Mesothelial cell of epicardium (in vitro differentiated cells): ENCODE measurements at regions not wholly inside any gene's neighbourhood (a gene's known extent, or its start where the extent isn't known, plus 50 kb on each side); places are given as distances from the start of the nearest gene placed in this dataset.
"Not testable (repeated sequence)": the region's sequence is repeated elsewhere in the genome, so short reads cannot be mapped to it uniquely, and the experiment has no call there.

Experiments
- DNase-seq, 2 experiments: peaks; one replicate each; pipeline ENCODE4 v3.0.0; 2021; ENCODE audit warnings: low spot score in 2 of 2; ENCODE audit not compliant: unreplicated experiment in 2 of 2
- H3K27ac Mint-ChIP-seq: 2 replicates; pipeline ENCODE4 v1.8.0; 2021; ENCODE audit warnings: mixed read lengths
- H3K27me3 Mint-ChIP-seq: 2 replicates; pipeline ENCODE4 v1.8.0; 2021; ENCODE audit warnings: low read depth, mixed read lengths
- H3K36me3 Mint-ChIP-seq: 2 replicates; pipeline ENCODE4 v1.8.0; 2021; ENCODE audit warnings: mixed read lengths
- H3K4me1 Mint-ChIP-seq: 2 replicates; pipeline ENCODE4 v1.8.0; 2021; ENCODE audit warnings: mixed read lengths
- H3K4me3 Mint-ChIP-seq: 2 replicates; pipeline ENCODE4 v1.8.0; 2021; ENCODE audit warnings: mild to moderate bottlenecking, moderate library complexity, mixed read lengths
- H3K9me3 Mint-ChIP-seq: 2 replicates; pipeline ENCODE4 v1.8.0; 2021; ENCODE audit warnings: mixed read lengths
- TF ChIP-seq, protein P1 (sequence below): fragments of 200-600 bp; sonication (generic); IDR thresholded peaks from one replicate; pipeline ENCODE4 v1.5.0; 2021; ENCODE audit warnings: antibody characterized with exemption; ENCODE audit not compliant: unreplicated experiment

DNA sequence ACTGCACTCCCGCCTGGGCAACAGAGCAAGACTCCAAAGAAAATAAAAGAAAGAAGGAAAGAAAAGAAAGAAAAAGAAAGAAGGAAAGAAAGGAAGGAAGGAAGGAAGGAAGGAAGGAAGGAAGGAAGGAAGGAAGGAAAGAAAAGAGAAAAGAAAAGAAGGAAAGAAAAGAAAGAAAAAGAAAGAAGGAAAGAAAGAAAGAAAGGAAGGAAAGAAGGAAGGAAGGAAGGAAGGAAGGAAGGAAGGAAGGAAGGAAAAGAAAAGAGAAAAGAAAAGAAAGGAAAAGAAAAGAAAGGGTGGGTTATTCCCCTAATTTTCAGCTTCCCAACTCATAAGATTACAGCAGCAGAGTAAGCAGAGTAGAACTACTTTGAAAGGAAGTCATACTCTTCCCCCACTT is 64.4 kb downstream of the TMEM200C start:
- H3K4me3 Mint-ChIP-seq, DNase-seq, H3K36me3 Mint-ChIP-seq, H3K9me3 Mint-ChIP-seq, H3K27ac Mint-ChIP-seq, H3K4me1 Mint-ChIP-seq, H3K27me3 Mint-ChIP-seq: not testable (repeated sequence)

DNA sequence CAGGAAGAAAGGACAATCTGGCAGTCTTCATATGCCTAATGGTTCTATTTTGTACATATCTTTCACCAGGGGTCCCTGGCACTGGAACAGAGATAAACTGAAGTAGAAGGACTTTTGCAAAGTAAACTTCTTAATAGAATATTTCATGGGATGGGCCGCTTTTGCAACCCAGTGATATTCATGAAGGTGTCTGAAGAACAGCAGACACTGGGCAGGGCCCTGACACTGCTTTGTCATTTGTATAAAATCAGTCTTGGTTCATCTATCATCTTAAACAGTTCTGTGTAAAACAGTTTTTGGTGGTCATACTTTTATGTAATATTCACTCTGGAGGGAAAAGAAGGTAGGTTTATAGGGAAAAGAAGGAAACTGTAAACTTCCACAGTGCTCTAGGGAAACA is 66.4 kb downstream of the TMEM200C start:
- no peak overlapping the region for H3K4me3 Mint-ChIP-seq
- TF ChIP-seq, protein P1, sequence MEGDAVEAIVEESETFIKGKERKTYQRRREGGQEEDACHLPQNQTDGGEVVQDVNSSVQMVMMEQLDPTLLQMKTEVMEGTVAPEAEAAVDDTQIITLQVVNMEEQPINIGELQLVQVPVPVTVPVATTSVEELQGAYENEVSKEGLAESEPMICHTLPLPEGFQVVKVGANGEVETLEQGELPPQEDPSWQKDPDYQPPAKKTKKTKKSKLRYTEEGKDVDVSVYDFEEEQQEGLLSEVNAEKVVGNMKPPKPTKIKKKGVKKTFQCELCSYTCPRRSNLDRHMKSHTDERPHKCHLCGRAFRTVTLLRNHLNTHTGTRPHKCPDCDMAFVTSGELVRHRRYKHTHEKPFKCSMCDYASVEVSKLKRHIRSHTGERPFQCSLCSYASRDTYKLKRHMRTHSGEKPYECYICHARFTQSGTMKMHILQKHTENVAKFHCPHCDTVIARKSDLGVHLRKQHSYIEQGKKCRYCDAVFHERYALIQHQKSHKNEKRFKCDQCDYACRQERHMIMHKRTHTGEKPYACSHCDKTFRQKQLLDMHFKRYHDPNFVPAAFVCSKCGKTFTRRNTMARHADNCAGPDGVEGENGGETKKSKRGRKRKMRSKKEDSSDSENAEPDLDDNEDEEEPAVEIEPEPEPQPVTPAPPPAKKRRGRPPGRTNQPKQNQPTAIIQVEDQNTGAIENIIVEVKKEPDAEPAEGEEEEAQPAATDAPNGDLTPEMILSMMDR = no peak
- no peak overlapping the region for H3K27ac Mint-ChIP-seq
- no peak for DNase-seq
- no peaks in the 10 kb centered on the region for H3K9me3 Mint-ChIP-seq
- H3K36me3 Mint-ChIP-seq = no peaks in the 10 kb centered on the region
- H3K4me1 Mint-ChIP-seq = peaks cover 6% of the 10 kb centered on the region
- H3K27me3 Mint-ChIP-seq = no peaks in the 10 kb centered on the region

DNA sequence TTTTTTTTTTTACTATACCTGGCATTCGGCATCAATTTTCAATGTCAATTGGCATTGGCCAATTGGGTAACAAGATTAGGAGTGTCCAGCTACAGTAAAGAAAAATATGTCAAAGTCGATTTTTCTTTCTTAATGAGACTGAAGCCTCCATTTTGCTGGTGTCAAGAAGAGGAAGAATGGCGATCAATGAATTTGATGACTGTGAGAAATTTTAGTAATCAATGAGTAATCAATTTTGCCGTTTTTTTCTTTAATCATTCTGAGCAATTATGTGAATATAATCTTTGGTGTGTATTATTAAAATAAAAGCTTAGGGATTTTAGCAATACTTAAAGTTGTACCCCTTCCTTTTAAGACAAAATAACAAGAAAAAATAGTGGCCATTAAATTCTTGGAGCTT is 69.7 kb downstream of the TMEM200C start:
- Mint-ChIP-seq H3K9me3 (no peaks in the 10 kb centered on the region), H3K4me1 (peaks cover 6% of the 10 kb centered on the region), H3K36me3 (no peaks in the 10 kb centered on the region), H3K4me3 (no peak overlapping the region), H3K27ac (no peak overlapping the region), H3K27me3 (no peaks in the 10 kb centered on the region)
- no peak for DNase-seq
- TF ChIP-seq, protein P1 = no peak

DNA sequence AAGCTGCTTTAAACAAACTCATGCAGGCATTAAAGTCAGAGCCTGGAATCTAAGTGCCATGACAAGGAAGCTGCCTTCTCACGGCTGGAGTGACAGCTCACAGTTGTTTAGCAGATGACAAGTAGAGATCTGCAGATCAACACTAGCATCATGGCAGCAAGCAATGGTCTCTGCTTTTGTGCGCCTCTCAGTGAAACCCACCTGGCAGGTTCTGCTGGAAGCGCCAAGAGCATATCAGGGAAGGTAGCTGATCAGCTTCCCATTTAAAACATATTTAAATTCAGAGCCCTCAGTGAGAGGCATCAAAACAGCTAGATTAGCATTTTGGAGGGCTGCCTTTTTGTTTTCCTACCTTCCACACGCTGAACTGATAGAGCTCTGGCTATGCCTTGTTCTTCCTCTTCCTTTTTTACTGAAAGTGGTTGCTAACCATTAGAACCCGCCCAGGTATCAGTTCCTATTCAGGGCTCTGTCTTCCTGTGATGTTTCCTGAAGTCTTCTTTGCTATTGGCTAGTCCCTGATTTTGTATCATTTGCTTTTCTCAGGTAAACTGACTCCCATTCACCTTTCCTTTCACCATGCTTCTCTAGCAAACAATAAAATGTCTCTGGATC is 70.8 kb downstream of the TMEM200C start:
- Mint-ChIP-seq H3K9me3 (no peaks in the 10 kb centered on the region), H3K4me3 (no peak overlapping the region), H3K27me3 (no peaks in the 10 kb centered on the region), H3K27ac (no peak overlapping the region), H3K36me3 (no peaks in the 10 kb centered on the region), H3K4me1 (peaks cover 6% of the 10 kb centered on the region)
- DNase-seq = no peak
- TF ChIP-seq, protein P1 = no peak

DNA sequence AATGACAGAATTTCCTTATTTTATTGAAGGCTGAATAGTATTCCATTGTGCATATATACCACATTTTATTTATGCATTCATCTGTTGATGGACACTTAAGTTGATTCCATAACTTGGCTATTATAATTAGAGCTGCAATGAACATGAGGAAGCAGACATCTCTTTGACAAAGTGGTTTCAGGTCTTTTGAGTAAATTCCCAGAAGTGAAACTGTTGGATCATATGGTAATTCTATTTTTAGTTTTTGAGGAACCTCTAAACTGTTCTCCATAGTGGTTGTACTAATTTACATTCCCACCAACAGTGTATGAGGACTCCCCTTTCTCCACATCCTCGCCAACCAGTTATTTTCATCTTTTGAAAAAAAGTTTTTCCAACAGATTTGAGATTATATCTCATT is 77.5 kb downstream of the TMEM200C start:
- Mint-ChIP-seq H3K27ac (no peak overlapping the region), H3K27me3 (no peaks in the 10 kb centered on the region), H3K36me3 (no peaks in the 10 kb centered on the region), H3K4me3 (no peak overlapping the region), H3K9me3 (no peaks in the 10 kb centered on the region), H3K4me1 (no peaks in the 10 kb centered on the region)
- no peak for DNase-seq
- TF ChIP-seq, protein P1 = no peak

DNA sequence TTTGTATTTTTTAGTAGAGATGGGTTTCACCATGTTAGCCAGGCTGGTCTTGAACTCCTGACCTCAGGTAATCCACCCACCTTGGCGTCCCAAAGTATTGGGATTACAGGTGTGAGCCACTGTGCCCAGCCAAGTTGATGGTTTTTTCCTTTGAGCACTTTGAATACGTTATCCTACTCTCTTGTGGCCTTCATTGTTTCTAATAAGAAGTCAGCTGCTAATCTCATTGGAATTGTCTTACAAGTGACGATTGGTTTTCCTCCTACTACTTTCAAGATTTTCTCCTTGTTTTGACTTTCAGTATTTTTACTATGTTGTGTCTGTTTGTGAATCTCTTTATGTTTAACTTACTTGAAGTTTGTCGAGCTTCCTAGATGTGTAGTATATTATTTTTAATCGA is 88.5 kb downstream of the TMEM200C start:
- Mint-ChIP-seq H3K9me3 (peaks cover 55% of the 10 kb centered on the region), H3K27me3 (no peaks in the 10 kb centered on the region), H3K36me3 (peaks cover 7% of the 10 kb centered on the region), H3K4me1 (no peaks in the 10 kb centered on the region), H3K27ac (no peak overlapping the region), H3K4me3 (no peak overlapping the region)
- TF ChIP-seq, protein P1 = no peak
- DNase-seq = no peak
